SK-N-SH treated with all-trans-retinoic acid at 6 μM for 48 hours (cell line): ENCODE measurements at regions not wholly inside any gene's neighbourhood (a gene's known extent, or its start where the extent isn't known, plus 50 kb on each side); places are given as distances from the start of the nearest gene placed in this dataset.

Source experiments
- ATAC-seq: fragments of 200-7000 bp; cut with Tn5 transposase; 3 replicates; pipeline ENCODE4 v1.9.1; 2020; ENCODE audit warnings: mild to moderate bottlenecking, moderate library complexity
- ARNTL ChIP-seq: fragments of 450-650 bp; formaldehyde crosslinking; IDR thresholded peaks from 2 replicates; pipeline ENCODE4 v1.5.0; 2020; ENCODE audit warnings: low read depth, mild to moderate bottlenecking, moderate library complexity, borderline replicate concordance
- BACH2 ChIP-seq: fragments of 250-450 bp; sonication (Bioruptor Pico); IDR thresholded peaks from 2 replicates; pipeline ENCODE4 v1.9.0; 2021; ENCODE audit warnings: mild to moderate bottlenecking, borderline replicate concordance
- CSDC2 ChIP-seq: fragments of 250-450 bp; sonication (Bioruptor Pico); IDR thresholded peaks from 2 replicates; pipeline ENCODE4 v1.5.0; 2020; ENCODE audit warnings: mild to moderate bottlenecking, moderate library complexity
- CSRNP3 ChIP-seq: fragments of 250-450 bp; sonication (Bioruptor Pico); IDR thresholded peaks from 2 replicates; pipeline ENCODE4 v1.5.1; 2021; ENCODE audit warnings: mild to moderate bottlenecking, moderate library complexity
- ESRRG ChIP-seq: fragments of 250-450 bp; sonication (Bioruptor Pico); IDR thresholded peaks from 2 replicates; pipeline ENCODE4 v1.6.1; 2021; ENCODE audit warnings: mild to moderate bottlenecking
- GLIS3 ChIP-seq: fragments of 250-450 bp; sonication (Bioruptor Pico); IDR thresholded peaks from 2 replicates; pipeline ENCODE4 v1.5.0; 2020; ENCODE audit warnings: mild to moderate bottlenecking, moderate library complexity
- ISL1 ChIP-seq: fragments of 250-450 bp; sonication (Bioruptor Pico); IDR thresholded peaks from 2 replicates; pipeline ENCODE4 v2.1.2; 2022; ENCODE audit warnings: mild to moderate bottlenecking, moderate library complexity
- OSR1 ChIP-seq: fragments of 250-450 bp; sonication (Bioruptor Pico); IDR thresholded peaks from 2 replicates; pipeline ENCODE4 v1.8.0; 2022; ENCODE audit warnings: moderate library complexity, mild to moderate bottlenecking, inconsistent platforms
- PATZ1 ChIP-seq: fragments of 250-450 bp; sonication (Bioruptor Pico); IDR thresholded peaks from 2 replicates; pipeline ENCODE4 v1.8.0; 2020; ENCODE audit warnings: mild to moderate bottlenecking, moderate library complexity, borderline replicate concordance
- POU6F1 ChIP-seq: fragments of 250-450 bp; sonication (Bioruptor Pico); IDR thresholded peaks from 2 replicates; pipeline ENCODE4 v1.8.0; 2021; ENCODE audit warnings: low read depth, mild to moderate bottlenecking, moderate library complexity, borderline replicate concordance
- PPARA ChIP-seq: fragments of 250-450 bp; sonication (Bioruptor Pico); IDR thresholded peaks from 2 replicates; pipeline ENCODE4 v1.5.0; 2020; ENCODE audit warnings: mild to moderate bottlenecking, borderline replicate concordance
- SNAI2 ChIP-seq: fragments of 250-450 bp; sonication (Bioruptor Pico); IDR thresholded peaks from 2 replicates; pipeline ENCODE4 v1.5.0; 2020; ENCODE audit warnings: mild to moderate bottlenecking, moderate library complexity
- TCF4 ChIP-seq: fragments of 250-450 bp; sonication (Bioruptor Pico); IDR thresholded peaks from 2 replicates; pipeline ENCODE4 v1.8.0; 2021; ENCODE audit warnings: mild to moderate bottlenecking, moderate library complexity, borderline replicate concordance
- TOX ChIP-seq: fragments of 250-450 bp; sonication (Bioruptor Pico); IDR thresholded peaks from 2 replicates; pipeline ENCODE4 v1.8.0; 2021; ENCODE audit warnings: mild to moderate bottlenecking, moderate library complexity, borderline replicate concordance
- TSHZ2 ChIP-seq: fragments of 250-450 bp; sonication (Bioruptor Pico); IDR thresholded peaks from 2 replicates; pipeline ENCODE4 v1.5.0; 2020; ENCODE audit warnings: mild to moderate bottlenecking, moderate library complexity
- ZC3H10 ChIP-seq: fragments of 250-450 bp; sonication (Bioruptor Pico); IDR thresholded peaks from 2 replicates; pipeline ENCODE4 v1.5.1; 2021; ENCODE audit warnings: mild to moderate bottlenecking, moderate library complexity
- ZFP3 ChIP-seq: fragments of 250-450 bp; sonication (Bioruptor Pico); IDR thresholded peaks from 2 replicates; pipeline ENCODE4 v1.5.0; 2020; ENCODE audit warnings: mild to moderate bottlenecking, moderate library complexity
- ZFP30 ChIP-seq: fragments of 450-650 bp; formaldehyde crosslinking; IDR thresholded peaks from 2 replicates; pipeline ENCODE4 v1.5.0; 2022; ENCODE audit warnings: mild to moderate bottlenecking, moderate library complexity
- ZNF565 ChIP-seq: fragments of 450-650 bp; formaldehyde crosslinking; conservative IDR thresholded peaks from 2 replicates; pipeline ENCODE4 v1.5.0; 2020; ENCODE audit warnings: low read depth, mild to moderate bottlenecking, moderate library complexity
- ZNF70 ChIP-seq: fragments of 450-650 bp; formaldehyde crosslinking; IDR thresholded peaks from 2 replicates; pipeline ENCODE4 v1.5.0; 2020; ENCODE audit warnings: mild to moderate bottlenecking, moderate library complexity
- ZNF8 ChIP-seq: fragments of 450-650 bp; formaldehyde crosslinking; IDR thresholded peaks from 2 replicates; pipeline ENCODE4 v1.5.0; 2020; ENCODE audit warnings: mild to moderate bottlenecking, moderate library complexity

GRCh38 chr5:15026011-15026893 lies 154.7 kb upstream of the ANKH start:
- TF ChIP-seq BACH2 (no peak), ZFP30 (CRISPR knock-in tag) (no peak), ISL1 (peak; percentile 81), CSRNP3 (CRISPR knock-in tag) (no peak), PATZ1 (CRISPR knock-in tag) (peak; percentile 15; the same call in 1 of the 2 replicates), TCF4 (CRISPR knock-in tag) (no peak), PPARA (CRISPR knock-in tag) (no peak), ZFP3 (no peak), ZNF8 (no peak), ESRRG (CRISPR knock-in tag) (0 out of 2 replicates have a peak, but pooled peaks have one; percentile 41)
- ATAC-seq: peak; percentile 86

GRCh38 chr5:15023846-15024245 lies 152.3 kb upstream of the ANKH start:
- no peak for TF ChIP-seq GLIS3 (CRISPR knock-in tag)
- no peak for TF ChIP-seq OSR1 (CRISPR knock-in tag)
- ATAC-seq: no peak

- ATAC-seq: no peak
- TF ChIP-seq ZNF565: no peak
- TF ChIP-seq ZNF70: no peak
- TF ChIP-seq ESRRG (CRISPR knock-in tag): no peak
- no peak for TF ChIP-seq CSDC2 (CRISPR knock-in tag)
- TF ChIP-seq ZNF8: no peak
- TF ChIP-seq ZFP30 (CRISPR knock-in tag): no peak
- no peak for TF ChIP-seq TOX
- no peak for TF ChIP-seq TSHZ2 (CRISPR knock-in tag)
- no peak for TF ChIP-seq ARNTL
- TF ChIP-seq TCF4 (CRISPR knock-in tag): no peak
- no peak for TF ChIP-seq POU6F1 (CRISPR knock-in tag)
- no peak for TF ChIP-seq ZC3H10 (CRISPR knock-in tag)
- no peak for TF ChIP-seq BACH2
- TF ChIP-seq, all 23 proteins: peak for 0
These were observed 151.7 kb upstream of the ANKH start for GRCh38 chr5:15023266-15023665.

- ATAC-seq: peak; percentile 75
- TF ChIP-seq ISL1: peak; percentile 75
- TF ChIP-seq ZFP3: no peak
- TF ChIP-seq PPARA (CRISPR knock-in tag): no peak
- no peak for TF ChIP-seq ZNF70
- no peak for TF ChIP-seq TOX
- TF ChIP-seq SNAI2 (CRISPR knock-in tag): no peak
- TF ChIP-seq PATZ1 (CRISPR knock-in tag): no peak
- TF ChIP-seq ZNF8: no peak
- TF ChIP-seq ZC3H10 (CRISPR knock-in tag): no peak
These were observed 149.9 kb upstream of the ANKH start for GRCh38 chr5:15021266-15022046.
